ENCODE measurements at regions not wholly inside any gene's neighbourhood (a gene's known extent, or its start where the extent isn't known, plus 50 kb on each side); places are given as distances from the start of the nearest gene placed in this dataset.
"Not testable (repeated sequence)": the region's sequence is repeated elsewhere in the genome, so short reads cannot be mapped to it uniquely, and the experiment has no call there.

DNA sequence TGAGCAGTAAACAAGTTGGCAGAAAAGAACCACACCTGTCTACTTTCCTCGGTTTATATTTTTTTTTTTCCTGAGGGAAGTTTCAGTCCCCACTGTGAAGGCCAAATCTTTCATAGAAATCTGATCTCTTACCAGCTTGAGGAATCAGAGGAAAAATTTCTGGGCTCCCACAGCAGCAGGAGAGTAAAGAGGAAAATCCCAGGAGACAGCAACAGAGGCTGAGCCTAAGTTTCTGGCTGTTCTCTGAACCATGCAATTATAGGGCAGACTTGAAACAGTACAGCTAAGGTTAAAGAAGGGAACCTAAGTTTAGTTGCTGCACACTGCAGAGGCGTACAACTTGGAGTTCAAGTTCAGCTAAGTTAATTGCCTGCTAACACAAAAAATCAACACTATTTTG lies 1090.9 kb upstream of the INTU start:
- no peak for DNase-seq
- TF ChIP-seq, protein P1, sequence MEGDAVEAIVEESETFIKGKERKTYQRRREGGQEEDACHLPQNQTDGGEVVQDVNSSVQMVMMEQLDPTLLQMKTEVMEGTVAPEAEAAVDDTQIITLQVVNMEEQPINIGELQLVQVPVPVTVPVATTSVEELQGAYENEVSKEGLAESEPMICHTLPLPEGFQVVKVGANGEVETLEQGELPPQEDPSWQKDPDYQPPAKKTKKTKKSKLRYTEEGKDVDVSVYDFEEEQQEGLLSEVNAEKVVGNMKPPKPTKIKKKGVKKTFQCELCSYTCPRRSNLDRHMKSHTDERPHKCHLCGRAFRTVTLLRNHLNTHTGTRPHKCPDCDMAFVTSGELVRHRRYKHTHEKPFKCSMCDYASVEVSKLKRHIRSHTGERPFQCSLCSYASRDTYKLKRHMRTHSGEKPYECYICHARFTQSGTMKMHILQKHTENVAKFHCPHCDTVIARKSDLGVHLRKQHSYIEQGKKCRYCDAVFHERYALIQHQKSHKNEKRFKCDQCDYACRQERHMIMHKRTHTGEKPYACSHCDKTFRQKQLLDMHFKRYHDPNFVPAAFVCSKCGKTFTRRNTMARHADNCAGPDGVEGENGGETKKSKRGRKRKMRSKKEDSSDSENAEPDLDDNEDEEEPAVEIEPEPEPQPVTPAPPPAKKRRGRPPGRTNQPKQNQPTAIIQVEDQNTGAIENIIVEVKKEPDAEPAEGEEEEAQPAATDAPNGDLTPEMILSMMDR (IDR thresholded peaks at IDR 0.05): no peak
- ATAC-seq: no peak
- intact Hi-C loops (cut with DNase I, micrococcal nuclease): no loop called here
- no peaks in the 10 kb centered on the region for H3K9me3 ChIP-seq
- no peaks in the 10 kb centered on the region for H3K36me3 ChIP-seq (ENCODE audit: low read depth)
- no peak overlapping the region for H3K4me3 ChIP-seq
- no peaks in the 10 kb centered on the region for H3K4me1 ChIP-seq (ENCODE audit: low read depth)

DNA sequence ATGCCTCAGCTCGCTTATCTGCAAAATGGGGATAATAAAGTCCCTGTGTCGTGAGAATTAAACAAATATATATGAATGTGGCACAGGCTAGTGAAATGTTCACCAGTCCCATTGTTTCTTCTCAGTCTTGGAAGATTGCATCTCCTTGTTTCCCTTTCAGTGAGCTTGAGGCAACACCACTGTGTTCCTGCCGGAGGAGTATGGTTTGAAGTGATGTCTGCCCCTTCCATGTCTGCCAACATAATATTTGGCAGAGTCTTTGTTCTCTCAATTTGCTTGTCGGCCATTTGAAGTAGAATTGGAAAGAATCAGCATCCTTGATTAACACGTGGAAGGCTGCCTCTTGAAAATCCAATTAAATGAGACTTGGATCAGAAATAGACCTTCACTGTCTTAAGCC lies 1088.5 kb upstream of the INTU start:
- intact Hi-C loops (cut with DNase I, micrococcal nuclease): no loop called here
- DNase-seq: no peak
- H3K36me3 ChIP-seq (ENCODE audit: low read depth): no peaks in the 10 kb centered on the region
- no peak for ATAC-seq
- H3K4me1 ChIP-seq (ENCODE audit: low read depth): no peaks in the 10 kb centered on the region
- H3K9me3 ChIP-seq: peaks cover 2% of the 10 kb centered on the region
- H3K4me3 ChIP-seq: no peak overlapping the region
- TF ChIP-seq, protein P1 (IDR thresholded peaks at IDR 0.05): no peak

- H3K36me3 ChIP-seq (ENCODE audit: low read depth); ATAC-seq; H3K4me3 ChIP-seq; intact Hi-C loops (cut with DNase I, micrococcal nuclease); DNase-seq; H3K4me1 ChIP-seq (ENCODE audit: low read depth); H3K9me3 ChIP-seq: not testable (repeated sequence)
Measured at GRCh38 chr4:126546197-126546596, 1086.6 kb upstream of the INTU start.

DNA sequence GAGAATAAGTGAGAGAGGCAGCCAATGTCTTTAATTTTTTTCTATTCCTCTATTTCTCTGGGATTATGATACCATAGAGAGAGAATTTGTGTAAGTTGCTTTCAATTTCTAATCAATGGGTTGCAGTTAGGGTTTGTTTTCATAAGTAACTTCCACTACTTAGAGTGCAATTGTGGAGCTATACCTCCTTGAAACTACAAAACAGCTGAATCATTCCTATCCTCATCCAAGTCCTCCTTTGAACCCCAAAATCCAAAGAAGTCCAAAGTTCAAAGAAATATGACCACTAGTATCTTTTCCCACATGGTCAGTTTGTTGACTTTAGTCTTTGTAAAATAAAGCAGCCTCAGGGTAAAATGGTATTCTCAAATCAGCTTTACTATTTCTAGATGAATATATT lies 1085.4 kb upstream of the INTU start:
- no peak for DNase-seq

GRCh38 chr4:126548890-126549289 lies 1083.9 kb upstream of the INTU start:
- no peak for DNase-seq
- intact Hi-C loops (cut with DNase I, micrococcal nuclease): no loop called here
- no peak overlapping the region for H3K4me3 ChIP-seq
- TF ChIP-seq, protein P1 (IDR thresholded peaks at IDR 0.05): no peak
- no peak for ATAC-seq
- peaks cover 2% of the 10 kb centered on the region for H3K9me3 ChIP-seq
- no peaks in the 10 kb centered on the region for H3K36me3 ChIP-seq (ENCODE audit: low read depth)
- no peaks in the 10 kb centered on the region for H3K4me1 ChIP-seq (ENCODE audit: low read depth)

More for the DNA sequence above, 1085.4 kb upstream of the INTU start:
- Histone ChIP-seq H3K36me3 (ENCODE audit: low read depth) (no peaks in the 10 kb centered on the region), H3K4me1 (ENCODE audit: low read depth) (no peaks in the 10 kb centered on the region), H3K4me3 (no peak overlapping the region), H3K9me3 (peaks cover 2% of the 10 kb centered on the region)
- TF ChIP-seq, protein P1 (IDR thresholded peaks at IDR 0.05): no peak
- intact Hi-C loops (cut with DNase I, micrococcal nuclease): no loop called here
- ATAC-seq: no peak

DNA sequence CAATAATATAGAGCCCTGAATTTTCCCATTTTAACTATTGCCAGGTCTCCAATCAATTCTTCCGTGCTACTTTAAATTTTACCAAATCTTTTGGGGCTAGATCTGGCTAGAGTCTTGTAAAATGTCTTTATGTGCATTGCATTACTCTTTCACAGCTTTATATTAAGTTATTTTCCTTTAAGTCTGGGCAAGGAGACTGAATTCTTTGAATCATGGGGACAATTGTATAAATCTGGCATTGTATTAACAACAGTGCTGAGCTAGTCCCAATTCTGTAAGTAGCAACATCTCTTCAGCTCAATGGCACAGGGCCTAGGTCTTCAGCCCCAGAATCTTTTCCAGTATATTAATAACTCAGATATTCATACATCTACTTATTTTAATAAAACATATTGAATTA lies 1080.4 kb upstream of the INTU start:
- Histone ChIP-seq H3K4me1 (ENCODE audit: low read depth) (no peaks in the 10 kb centered on the region), H3K36me3 (ENCODE audit: low read depth) (no peaks in the 10 kb centered on the region), H3K4me3 (no peak overlapping the region), H3K9me3 (peaks cover 5% of the 10 kb centered on the region)
- TF ChIP-seq, protein P1 (IDR thresholded peaks at IDR 0.05): no peak
- intact Hi-C loops (cut with DNase I, micrococcal nuclease): no loop called here
- DNase-seq: no peak
- no peak for ATAC-seq
